ENCODE measurements at regions not wholly inside any gene's neighbourhood (a gene's known extent, or its start where the extent isn't known, plus 50 kb on each side); places are given as distances from the start of the nearest gene placed in this dataset.
"Not testable (repeated sequence)": the region's sequence is repeated elsewhere in the genome, so short reads cannot be mapped to it uniquely, and the experiment has no call there.

DNA sequence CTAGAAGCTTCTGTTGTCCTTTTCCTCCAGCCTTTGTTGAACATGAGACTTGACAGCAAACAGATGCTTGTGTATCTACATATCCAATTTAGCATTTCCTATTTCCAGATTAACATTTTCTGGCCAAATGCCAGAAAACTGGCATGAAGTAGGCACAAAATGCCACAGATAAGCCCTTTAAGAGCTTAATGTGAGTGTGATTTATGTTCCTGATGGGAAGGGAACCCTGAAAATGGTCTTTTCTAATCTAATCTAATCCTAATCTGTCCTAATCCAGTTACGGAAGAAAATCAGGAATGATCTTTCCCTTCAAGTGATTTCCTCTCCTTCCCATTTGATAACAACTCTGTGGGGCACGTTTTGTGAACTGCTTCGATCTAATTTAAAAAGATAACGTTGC is 133.0 kb upstream of the C1QTNF7 start:
- DNase-seq = no peak

DNA sequence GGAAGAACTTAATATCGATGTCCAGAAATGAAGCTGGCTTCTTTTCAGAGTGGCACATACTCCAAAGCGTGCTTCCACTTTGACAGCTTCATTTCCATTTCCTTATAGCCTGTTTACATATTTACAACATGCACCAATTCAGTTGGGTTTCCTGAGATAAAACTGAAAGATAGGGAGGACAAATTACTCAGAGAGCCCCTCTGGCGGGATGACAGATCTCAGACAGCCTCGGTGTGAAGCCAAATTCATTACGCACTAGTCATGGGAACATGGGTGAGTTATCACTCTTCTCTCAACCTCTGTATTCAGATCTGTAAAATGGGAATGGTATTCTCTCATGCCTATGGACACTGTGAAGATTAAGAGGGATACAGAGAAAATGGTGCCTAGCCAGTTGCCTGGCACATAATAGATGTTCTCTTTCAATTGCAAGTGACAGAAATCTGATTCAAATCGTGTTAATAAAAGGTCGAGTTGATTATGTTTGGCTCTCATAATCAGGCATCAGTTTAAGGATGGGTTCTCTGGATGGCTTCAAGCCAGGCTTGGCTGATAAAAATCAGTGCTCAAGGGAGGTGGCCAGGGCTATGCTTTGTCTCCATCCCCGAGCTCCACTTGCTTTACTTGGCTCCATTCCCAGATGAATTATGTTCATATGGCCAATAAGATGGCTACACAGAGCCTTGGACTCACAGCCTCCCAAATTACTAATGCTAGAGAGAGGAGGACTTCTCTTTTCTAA is 132.2 kb upstream of the C1QTNF7 start:
- DNase-seq = no peak

DNA sequence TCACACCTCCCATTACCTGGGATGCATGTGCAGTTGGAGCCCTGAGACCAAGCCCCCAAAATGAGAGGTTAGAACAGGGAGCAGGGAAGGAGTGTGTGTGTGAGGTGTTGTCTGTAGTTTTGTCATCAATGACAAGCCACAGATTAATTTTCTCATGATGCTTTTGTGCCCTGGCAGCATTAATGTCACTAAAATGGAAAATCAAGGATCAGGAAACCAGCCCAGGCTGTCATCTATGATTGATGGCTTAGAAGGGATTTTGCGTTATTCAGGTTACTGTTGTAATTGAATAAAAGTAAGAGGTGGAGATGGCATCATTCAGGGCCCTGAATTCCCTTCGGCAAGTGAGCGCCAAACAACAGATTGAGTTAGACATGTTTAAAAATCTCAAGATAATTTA is 130.5 kb upstream of the C1QTNF7 start:
- DNase-seq = no peak

DNA sequence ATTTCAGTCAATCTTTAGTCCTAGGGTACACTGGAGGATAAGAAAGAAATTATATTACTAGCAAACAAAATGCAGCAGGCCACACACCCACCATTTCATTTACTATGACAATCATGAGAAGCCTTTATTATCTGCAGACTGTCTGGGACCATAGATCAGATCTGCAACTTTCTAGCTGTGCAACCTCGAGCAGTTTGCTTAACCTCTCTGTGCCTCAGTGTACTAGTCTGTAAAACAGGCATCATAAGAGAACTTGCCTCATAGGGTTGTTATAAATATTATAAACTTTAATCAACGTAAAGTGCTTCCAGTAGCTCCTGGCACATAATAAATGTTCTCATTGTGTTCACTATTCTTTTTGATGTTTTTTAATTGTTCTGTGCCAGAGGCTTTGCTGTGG is 128.2 kb upstream of the C1QTNF7 start:
- DNase-seq = no peak

DNA sequence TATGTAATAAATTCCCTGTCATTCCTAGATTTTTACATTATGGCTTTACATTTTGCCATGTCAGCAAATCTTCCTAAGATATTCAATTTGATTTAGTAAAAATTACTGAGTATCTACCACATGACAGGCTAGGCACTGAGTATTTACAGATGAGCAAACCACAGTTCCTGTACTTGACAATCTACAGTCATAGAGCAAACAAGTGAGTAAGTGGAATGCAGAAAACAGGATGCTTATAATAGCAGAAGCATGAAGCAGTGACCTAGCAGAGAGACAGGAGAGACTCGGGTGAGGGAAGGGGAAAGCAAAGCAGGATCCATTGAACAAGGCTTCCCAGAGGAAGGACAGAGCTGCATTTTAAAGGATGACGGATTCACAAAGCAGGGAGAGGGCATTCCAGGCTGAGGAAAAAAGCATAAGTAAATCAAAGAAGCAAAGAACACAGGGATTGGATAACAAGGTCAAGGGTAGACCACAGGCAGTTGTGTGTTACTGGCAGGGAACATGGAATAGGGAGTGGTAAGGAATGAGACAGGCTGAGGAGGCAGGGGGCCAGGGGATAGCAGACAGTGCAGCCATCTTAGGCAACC is 124.7 kb upstream of the C1QTNF7 start:
- DNase-seq = no peak

DNA sequence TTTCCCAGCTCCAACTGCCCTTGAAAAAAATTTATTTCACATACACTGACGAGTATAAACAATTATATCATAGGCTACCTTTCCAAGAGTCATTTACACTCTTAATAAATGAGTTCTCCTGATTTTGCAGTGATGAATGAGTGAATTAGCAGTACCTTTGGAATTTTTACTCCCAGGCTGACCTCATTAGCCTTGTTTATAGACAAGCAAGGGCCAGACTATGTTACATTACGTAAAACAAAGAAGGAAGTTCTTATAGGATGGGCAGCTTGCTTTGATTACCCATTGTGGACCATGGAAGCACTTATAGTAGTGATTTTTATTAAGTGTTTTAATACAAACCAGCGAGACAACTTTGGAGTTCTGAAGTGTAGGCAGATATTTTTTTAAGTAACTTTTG is 112.9 kb upstream of the C1QTNF7 start:
- no peak for DNase-seq

DNA sequence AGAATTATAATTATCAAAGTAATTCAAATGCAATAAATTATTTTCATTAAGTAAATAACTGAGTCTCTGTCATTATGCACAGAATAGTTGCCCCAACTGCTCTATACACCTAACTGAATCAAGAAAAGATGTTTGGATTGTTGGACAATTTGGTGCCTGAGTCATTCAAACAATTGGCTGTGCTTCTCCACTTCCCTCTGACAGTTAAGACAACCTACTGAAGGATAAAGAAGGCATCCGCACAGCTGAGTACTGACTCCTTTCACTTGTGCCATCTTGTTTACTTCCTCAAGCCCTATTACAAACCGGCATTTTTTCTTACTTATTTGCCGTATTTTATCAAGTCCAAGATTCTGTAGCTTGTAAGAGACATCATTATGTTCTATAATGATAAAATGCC is 110.6 kb upstream of the C1QTNF7 start:
- no peak for DNase-seq

DNA sequence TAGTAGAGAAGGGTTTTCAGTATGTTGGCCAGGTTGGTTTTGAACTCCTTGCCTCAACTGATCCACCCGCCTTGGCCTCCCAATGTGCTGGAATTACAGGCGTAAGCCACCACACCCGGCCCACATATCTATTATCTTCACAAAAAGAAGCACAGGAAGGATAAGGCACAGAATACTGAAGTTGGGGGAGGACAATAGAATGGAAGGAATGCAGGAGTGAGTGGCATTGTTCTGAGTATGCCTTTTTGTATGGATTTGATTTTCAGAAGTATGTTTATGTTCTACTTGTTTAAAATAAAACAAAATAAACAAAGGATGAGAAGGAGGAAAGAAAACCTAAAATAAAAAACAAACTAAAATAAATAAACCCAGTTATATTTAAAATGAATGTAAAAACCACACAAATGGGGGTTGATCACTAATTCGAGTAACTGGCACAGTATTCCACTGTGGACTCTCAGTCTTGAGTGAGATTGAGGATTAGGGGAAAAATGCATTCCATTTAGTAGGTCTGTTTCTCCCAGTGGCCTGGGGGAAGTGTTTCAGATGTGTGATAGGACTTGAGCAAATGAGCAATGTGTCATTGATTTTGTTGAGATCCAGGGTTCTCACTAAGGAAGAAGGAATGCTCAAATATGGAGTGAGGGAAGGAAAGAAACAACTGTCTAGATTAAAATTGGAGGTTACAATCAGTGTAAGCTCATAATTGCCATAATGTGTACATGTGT is 109.0 kb upstream of the C1QTNF7 start:
- DNase-seq = no peak

DNA sequence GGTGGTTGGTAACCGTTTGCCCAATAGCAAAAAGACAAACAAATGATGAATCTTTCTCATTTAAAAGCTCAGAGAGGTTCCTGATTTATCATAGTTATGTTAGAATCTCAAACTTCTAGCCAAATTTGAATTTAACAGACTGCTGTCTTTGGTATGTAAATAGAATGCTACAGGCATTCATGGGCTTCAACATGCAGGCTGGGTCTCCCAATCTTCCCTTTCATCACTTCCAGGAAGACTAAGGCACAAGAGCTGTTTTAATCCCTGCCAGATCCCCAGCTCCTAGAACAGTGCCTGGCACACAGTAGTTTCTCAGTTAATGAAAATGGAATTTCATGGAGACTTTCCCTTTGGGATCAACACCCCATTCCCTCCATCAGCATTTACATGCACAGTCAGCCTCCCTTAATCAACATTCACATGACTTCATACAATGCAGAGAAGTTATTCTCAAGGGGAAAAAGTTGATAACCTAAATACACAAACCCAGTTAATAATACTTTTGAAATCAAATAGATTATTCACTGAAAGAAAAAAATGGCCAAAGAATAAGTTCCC is 107.6 kb upstream of the C1QTNF7 start:
- DNase-seq = no peak

DNA sequence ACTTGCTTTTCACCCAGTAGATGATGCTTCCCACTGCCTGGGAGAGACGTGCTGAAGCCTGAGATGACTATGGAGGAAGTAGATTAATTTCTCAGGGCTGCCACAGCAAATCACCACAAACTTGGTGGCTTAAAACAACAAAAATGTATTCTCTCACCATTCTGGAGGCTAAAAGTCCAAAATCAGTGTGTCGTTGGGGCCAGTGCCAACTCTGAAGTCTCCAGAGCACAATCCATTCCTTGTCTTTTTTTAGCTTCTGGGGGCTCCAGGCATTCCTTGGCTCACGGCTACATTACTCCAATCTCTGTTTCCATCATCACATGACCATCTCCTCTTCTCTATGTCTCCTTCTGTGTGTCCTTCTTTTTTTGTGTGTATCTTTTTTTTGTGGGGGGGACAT is 105.8 kb upstream of the C1QTNF7 start:
- no peak for DNase-seq

DNA sequence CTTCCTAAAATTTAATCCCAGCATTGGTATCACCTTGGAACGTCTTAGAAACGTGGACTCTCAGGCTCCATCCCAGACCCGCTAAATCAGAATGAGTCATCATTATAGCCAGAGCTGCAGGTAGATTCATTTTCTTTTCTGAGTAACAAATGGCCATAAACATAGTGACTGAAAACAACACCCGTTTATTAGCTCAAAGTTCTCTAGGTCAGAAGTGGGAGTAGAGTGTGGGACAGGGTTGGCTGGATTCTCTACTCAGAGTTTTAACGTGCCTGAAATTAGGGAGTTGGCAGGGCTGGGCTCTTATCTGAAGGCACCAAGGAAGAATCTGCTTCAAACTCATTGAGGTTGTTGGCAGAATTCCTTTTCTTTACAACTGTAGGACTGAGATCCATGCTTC is 101.8 kb upstream of the C1QTNF7 start:
- no peak for DNase-seq

DNA sequence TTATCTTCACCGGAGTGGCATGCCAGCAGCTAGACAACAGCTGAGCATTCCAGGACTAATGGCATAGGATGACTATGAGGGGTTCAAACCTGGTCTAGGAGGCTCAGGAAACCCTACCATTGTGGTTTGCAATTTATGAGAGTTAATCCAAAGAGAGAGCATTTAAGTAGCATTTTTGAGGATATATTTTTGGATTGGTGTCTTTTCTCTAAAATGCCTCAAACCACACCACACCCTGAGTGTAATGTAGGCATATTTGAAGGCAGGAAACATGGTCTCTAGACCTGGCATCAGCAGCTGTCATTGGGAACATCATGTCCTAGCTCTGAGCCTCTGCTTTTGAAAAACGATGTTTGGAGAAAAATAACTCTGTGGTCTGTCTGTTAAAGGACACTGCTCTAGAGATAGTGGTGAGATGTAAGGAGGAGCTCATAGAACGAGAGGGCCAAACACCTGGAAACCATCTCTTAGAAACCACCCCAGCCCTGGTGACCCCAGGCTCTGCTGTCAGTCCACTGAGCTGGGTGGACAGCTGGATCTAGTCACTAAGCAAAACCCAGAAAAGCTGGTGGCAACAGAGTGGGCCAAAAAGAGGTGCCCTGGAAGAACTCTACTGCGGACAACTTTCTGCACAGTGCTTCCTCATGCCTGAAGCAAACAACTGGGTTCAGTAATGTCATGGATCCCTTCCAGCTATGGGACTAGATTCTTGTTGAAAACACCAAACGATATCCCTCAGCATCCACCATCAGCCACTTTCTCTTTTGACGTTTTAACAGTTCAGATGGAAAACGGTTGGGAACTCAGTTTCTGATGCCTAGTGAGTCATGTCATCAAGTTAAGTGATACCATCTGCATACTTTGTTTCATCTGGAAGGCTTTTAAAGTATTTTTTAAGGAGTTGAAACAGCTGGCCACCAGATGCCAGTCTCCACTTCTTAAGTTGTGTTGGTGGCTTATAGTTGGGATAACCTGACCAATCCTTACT is 100.2 kb upstream of the C1QTNF7 start:
- DNase-seq = peak; percentile 72

DNA sequence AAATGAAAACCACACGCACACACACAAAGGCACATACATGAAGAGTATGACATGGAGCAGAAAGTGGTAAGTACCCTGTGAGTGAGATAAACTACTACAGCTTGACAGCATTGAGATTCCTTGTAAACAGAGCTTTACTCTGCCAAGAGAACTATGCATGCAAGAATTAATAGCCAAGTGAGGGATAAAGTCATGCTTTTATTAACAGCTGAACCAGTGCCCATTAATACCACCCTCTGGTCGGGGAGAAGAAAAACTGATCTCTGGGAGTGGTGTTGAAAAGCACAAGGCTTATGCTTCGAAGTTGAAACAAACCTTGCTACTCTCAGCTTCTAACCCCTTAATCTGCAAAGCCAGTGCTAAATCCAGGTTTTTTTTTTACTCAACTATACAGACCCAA is 95.9 kb upstream of the C1QTNF7 start:
- no peak for DNase-seq

DNA sequence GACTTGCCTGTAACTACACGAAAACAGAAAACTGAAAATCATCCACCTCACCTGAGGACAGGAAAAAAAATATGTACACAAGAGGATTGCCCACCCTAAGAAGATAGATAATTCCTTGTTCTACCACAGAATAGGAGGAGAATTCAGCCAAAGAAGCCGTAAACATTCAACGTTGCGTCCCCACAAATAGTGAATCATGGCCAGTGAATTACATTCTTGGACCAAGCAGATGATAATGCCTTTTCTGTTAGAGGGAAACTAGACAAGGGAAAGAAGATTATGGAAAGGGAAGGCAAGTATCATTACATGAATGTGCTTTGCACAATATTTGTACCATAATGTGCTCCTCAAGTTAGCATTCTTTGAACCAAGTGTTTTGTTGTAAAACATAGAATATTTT is 95.5 kb upstream of the C1QTNF7 start:
- no peak for DNase-seq

DNA sequence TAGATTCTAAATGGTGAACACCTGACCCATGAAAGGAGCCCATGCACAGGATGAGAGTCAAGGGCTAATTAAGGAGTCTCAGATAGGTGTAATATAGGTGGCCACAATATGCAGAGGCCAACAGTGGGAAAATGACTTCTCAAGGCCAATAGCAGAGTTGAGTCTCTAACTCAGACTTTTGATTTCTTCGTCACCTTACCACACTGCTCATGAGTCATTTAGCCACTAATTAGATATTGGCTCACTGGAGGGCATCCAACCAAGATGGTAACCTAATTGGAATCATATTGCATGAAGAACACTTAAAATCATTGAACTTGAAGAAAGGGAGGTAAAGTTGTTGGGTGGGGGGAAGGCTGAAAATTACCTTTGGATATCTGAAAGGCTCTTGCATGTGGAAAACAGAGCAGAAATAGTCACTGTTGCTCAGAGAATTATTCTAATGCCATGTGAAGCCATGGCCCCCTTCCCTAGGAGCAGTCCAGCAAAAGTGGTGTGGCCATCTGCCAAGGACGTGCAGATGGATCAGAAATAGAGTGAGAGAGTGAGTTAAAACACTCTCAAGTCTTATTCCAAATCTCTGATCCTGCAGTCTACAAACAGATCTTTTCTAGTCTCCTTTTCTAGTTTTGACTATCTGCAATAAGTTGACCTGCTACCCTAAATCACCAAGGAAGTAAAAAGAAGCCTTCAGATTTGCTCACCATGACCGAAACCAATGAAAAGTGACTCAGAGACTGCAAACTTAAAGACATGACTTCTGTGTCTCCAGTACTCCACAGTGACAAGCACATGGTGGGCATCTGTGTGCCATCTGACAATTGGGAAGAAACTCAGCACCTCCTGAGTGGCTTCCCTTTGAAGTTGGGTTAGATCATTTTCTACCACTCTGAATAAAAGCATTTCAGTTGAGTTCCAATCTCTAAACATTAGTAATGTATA is 93.9 kb upstream of the C1QTNF7 start:
- peak; percentile 18 for DNase-seq

DNA sequence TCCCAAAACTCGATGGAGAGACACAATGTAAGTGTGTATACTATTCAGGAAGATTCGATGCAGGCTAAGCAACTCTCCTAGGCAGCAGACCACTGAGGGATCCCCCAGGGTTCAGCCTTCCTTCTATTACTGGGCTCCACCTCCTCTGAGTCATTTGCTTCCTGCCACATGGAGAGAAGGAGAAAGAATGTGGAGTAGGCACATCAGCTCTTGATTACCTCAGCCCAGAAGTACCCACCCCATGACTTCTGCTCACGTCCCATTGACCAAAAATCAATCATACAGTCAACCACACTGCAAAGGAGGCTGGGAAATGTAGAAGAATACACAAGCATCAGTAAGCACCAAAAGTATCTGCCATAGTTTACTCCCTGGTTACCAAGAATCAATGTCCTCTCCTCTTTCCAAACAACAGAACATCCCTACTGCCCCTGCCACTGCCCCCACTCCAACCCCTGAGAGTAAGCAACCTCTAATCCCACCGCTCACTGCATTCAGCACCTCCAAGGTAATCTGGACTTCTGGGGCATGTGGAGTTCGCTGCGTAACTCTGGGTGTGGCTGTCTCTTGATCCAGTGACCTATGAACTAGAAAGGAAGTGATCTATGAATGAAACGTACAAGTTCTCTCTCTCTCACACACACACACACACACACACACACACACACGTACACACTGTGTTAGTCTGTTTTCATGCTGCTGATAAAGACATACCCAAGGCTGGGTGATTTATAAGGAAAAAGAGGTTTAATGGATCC is 91.2 kb upstream of the C1QTNF7 start:
- no peak for DNase-seq

DNA sequence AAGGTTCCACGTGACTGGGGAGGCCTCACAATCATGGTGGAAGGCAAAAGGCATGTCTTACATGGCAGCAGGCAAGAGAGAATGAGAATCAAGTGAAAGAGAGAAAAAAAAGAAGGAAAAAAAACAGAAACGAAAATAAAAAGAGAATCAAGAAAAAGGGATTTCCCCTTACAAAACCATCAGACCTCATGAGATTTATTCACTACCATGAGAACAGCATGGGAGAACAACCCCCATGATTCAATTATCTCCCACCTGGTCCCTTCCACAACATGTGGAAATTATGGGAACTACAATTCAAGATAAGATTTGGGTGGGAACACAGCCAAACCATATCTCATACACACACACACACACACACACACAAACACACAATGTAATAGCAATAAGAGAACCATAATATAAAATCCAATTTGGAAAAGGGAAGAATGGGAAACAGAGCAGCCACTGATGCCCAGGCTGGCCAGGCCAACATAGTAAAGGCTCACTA is 90.6 kb upstream of the C1QTNF7 start:
- DNase-seq = not testable (repeated sequence)

DNA sequence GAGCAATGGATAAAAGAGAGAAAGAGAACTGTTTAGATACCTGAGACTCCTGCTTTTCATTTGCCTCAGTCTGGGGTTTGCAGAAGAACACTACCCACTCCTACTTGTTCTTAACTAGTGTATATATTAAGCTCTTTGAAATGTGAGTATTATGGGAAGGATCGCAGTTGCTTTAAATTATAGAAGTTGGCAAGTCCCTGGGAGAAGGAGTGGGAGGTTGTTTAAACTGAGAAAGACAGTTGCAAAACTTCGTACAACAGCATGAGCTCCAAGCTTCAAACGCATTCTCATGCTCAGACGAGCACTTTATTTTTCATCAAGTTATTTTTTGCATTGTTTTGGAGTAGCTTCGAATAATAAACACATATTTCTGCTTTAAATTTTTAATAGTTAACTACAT is 88.1 kb upstream of the C1QTNF7 start:
- no peak for DNase-seq

DNA sequence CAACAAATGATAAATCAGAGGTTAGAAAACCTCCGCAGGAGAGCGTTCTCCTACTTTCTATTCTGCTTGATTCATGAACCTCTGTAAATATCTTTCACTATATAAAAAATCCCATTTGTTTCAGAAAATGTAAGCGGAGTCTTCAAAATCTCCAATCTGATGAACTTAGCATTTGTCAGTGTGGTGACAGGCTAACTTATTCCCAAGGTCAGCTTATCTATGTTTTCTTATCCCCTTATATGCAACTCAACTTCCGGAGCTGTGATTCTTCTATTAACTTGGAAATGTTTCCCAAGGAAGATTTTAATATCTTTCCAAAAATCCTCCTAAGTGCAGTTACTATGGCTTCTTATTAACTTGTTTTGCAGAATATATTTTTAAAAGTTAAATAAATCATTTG is 87.5 kb upstream of the C1QTNF7 start:
- DNase-seq = no peak

DNA sequence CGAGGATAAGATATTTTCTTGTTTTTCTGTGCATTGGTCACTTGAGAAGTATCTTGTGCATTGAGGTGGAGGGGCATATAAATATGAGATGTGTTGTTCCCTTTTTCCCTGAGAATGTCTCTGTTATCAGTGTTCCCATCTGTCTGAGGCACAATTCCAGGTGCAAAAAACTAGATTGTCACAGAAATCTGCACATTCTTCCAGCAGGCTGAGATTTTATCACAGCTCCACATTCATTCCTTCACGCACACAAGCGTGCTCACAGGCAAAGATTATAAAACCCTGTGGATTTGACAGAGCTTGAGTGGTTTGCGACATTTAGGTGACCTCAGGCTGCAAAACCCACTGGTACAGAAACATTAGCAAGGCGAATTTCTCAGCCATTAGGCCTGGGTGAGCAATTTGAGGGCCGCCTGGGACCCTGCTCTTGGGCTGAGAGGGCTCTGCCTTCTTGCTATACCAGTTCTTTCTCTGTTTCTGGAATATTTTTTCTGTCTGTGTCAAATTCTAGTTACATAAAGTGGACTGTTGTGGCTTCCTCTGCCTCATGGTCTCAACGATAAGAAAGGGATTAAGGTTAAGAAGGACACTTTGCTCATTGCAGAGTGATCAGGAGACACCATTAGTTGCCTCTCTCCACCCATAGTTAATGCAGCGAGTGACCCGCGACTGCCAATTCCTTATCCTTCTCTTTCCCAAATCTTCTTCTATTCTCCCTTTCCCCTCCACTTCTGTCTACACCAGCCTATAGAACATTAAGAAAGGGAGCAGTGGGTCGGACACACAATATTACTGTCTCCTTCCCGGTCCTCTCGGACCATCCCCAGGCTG is 86.7 kb upstream of the C1QTNF7 start:
- no peak for DNase-seq
